Mucosa of rectum (tissue), 2 donors: ENCODE measurements at regions not wholly inside any gene's neighbourhood (a gene's known extent, or its start where the extent isn't known, plus 50 kb on each side); places are given as distances from the start of the nearest gene placed in this dataset.

Experiments
- H3K27ac ChIP-seq, 2 donors: one replicate each; pipeline ENCODE4 v1.7.0; 2013; ENCODE audit warnings: inconsistent platforms in 2 of 2, low read depth in 2 of 2, low read length in 2 of 2
- H3K27me3 ChIP-seq, 2 donors: one replicate each; pipeline ENCODE4 v1.7.0; 2013; ENCODE audit warnings: low read length in 2 of 2; ENCODE audit not compliant: control insufficient read depth in 2 of 2, insufficient read depth in 2 of 2
- H3K36me3 ChIP-seq, 2 donors: one replicate each; pipeline ENCODE4 v1.7.0; 2013; ENCODE audit warnings: low read length in 2 of 2; ENCODE audit not compliant: control insufficient read depth in 2 of 2, insufficient read depth in 2 of 2
- H3K4me1 ChIP-seq, 2 donors: one replicate each; pipeline ENCODE4 v1.7.0; 2013; ENCODE audit warnings: low read length in 2 of 2, mild to moderate bottlenecking in 1 of 2; ENCODE audit not compliant: control insufficient read depth in 2 of 2, insufficient read depth in 2 of 2
- H3K4me3 ChIP-seq, 2 donors: one replicate each; pipeline ENCODE4 v1.7.0; 2013; ENCODE audit warnings: low read length in 2 of 2
- H3K9ac ChIP-seq, 2 donors: one replicate each; pipeline ENCODE4 v1.7.0; 2013; ENCODE audit warnings: low read length in 2 of 2, low read depth in 1 of 2, mild to moderate bottlenecking in 1 of 2
- H3K9me3 ChIP-seq, 2 donors: one replicate each; pipeline ENCODE4 v1.7.0; 2013; ENCODE audit warnings: low read length in 2 of 2; ENCODE audit not compliant: control insufficient read depth in 2 of 2
- donor health status: healthy.
- donor health status: Normal muscosa, but diverticular disease.

DNA sequence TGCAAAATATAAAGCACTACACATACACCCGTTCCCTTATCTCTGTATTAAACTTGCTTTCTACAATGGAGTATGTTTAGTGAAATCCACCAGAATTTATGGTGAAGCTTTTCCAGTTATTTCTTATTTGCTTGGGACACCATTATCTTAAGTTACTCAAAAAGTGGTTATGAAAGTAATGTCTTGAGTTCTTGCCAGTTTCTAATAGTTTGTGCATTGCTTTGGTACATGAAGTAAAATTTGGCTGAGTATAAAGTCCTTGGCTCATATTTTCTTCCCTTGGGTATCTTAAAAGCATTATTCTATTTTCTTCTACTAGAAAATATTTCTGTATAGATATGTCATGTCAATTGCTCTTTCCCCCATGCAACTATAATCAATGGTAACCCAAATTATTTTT is 85.2 kb downstream of the POLR1F start:
- no peak overlapping the region for H3K4me3 ChIP-seq
- H3K27ac ChIP-seq: no peak overlapping the region
- no peaks in the 10 kb centered on the region for H3K36me3 ChIP-seq
- H3K9me3 ChIP-seq: peaks cover 0 to under 1% of the 10 kb centered on the region in 2 donors
- H3K27me3 ChIP-seq: no peaks in the 10 kb centered on the region
- H3K4me1 ChIP-seq: no peaks in the 10 kb centered on the region
- no peak overlapping the region for H3K9ac ChIP-seq

DNA sequence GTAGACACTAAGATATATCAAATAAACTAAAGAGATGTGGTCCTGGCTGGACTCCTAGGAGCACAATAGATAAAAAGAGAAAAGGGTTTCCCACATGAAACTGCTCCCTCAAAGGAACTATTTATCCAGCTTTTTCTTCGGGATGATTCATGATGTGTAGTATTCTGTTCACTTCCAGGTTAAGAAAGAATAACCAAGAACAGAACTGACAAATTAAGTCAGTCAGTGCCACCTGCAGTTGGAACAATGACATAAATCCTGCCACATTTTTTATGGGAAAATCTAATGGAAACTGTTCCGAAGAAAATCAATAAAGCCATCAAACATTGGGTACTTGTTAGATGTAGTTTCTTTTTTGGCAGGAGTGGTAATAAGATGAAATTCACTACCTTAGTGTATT is 87.1 kb downstream of the POLR1F start:
- Histone ChIP-seq H3K4me3 (no peak overlapping the region), H3K9me3 (no peaks in the 10 kb centered on the region), H3K4me1 (no peaks in the 10 kb centered on the region), H3K9ac (no peak overlapping the region), H3K27me3 (no peaks in the 10 kb centered on the region), H3K36me3 (no peaks in the 10 kb centered on the region), H3K27ac (no peak overlapping the region)

DNA sequence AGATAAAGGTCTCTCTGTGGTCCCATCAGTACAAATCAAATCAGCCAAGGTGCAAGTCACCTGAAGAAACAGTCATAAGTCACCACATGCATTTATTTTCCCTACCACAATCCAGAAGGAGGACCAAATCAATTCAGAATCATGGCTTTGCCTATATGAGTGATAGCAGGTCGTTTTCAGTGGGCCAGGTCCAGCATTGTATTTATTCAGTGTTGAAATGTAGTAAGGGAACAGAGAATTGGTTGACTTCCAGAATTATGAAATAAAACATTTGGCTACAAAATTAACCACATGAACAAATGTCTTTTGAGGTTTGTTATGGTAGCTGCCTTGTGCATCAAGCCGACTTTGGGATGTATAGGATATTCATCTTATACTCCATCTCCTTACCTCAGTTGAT is 88.4 kb downstream of the POLR1F start:
- Histone ChIP-seq H3K9ac (no peak overlapping the region), H3K4me1 (no peaks in the 10 kb centered on the region), H3K36me3 (no peaks in the 10 kb centered on the region), H3K9me3 (no peaks in the 10 kb centered on the region), H3K27ac (no peak overlapping the region), H3K4me3 (no peak overlapping the region), H3K27me3 (no peaks in the 10 kb centered on the region)

DNA sequence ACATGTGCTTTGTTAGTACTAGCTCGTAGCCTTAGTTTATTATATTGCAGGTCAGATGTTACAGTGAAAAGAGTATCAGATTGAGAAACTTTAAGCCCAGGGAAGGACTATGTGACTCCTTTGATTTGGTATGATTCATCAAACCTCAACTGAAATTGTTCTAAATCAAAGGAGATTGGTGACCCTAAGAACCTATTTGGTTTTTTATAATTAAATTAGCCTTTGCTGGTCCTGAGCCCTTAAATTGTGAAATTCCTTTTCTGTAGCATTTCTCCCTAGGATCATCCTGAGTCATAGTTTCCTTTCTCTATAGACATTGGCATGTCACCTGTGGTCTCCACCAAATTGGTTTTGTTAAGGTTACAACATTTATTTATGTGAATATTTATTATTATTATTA is 89.7 kb downstream of the POLR1F start:
- H3K27ac ChIP-seq: no peak overlapping the region

DNA sequence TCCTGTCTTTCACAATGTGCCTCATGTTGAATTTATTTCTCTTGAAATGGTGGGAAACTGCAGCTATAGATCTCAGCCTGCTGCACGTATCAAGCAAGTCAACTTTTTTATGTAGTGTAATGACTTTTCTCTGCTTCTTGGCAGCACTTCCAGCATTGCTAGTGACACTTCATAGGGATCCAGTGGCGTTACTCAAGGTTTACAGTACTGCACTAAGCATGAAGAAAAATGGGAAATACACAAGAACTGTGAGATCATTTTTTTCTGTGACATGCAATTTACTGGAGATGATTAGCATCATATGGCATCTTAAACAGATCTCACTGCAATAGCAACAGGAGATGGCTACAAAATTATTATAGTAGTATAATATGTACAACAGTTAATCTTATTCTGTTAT is 90.9 kb downstream of the POLR1F start:
- no peak overlapping the region for H3K27ac ChIP-seq
- H3K4me3 ChIP-seq: no peak overlapping the region
- no peaks in the 10 kb centered on the region for H3K27me3 ChIP-seq
- no peaks in the 10 kb centered on the region for H3K9me3 ChIP-seq
- H3K36me3 ChIP-seq: no peaks in the 10 kb centered on the region
- H3K9ac ChIP-seq: no peak overlapping the region
- no peaks in the 10 kb centered on the region for H3K4me1 ChIP-seq

More for the DNA sequence above, 89.7 kb downstream of the POLR1F start:
- Histone ChIP-seq H3K36me3 (no peaks in the 10 kb centered on the region), H3K27me3 (no peaks in the 10 kb centered on the region), H3K9me3 (no peaks in the 10 kb centered on the region), H3K4me3 (no peak overlapping the region), H3K9ac (no peak overlapping the region), H3K4me1 (no peaks in the 10 kb centered on the region)

DNA sequence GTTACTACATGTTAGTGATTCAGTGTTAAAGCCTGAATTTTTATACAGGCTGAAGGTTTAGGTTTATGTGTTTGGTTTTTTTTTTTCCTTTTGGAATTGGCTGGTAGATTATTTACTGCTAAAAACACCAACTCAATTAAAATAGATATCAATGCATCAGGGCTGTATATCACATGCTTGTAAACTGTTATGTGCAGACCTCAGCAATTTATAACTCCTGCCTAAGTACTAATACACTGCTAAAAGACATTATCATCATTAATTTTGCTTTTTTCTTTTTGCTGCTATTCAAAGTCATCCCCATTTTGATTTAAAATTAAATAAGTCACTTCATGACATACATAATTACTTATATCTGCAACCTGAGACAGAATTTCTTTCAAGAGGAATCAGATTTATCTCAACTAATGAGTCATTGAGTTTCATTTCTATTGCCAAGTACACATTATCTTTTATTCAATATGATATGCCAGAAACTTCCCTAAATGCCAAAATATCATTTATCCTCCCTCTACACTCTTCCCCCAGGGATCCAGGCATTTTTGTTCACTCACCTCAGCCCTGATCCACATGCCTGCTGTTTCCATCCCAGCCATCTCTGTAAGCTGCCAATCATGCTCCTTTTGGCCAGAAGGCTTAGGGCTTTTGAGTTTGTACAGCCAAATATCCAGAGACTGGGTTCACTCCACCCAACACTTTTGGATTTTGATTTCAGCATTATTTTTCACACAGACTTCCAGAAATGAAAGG is 98.5 kb downstream of the POLR1F start:
- H3K27me3 ChIP-seq: no peaks in the 10 kb centered on the region
- H3K9me3 ChIP-seq: no peaks in the 10 kb centered on the region
- no peaks in the 10 kb centered on the region for H3K36me3 ChIP-seq
- no peaks in the 10 kb centered on the region for H3K4me1 ChIP-seq
- H3K27ac ChIP-seq: no peak overlapping the region
- no peak overlapping the region for H3K9ac ChIP-seq
- no peak overlapping the region for H3K4me3 ChIP-seq

DNA sequence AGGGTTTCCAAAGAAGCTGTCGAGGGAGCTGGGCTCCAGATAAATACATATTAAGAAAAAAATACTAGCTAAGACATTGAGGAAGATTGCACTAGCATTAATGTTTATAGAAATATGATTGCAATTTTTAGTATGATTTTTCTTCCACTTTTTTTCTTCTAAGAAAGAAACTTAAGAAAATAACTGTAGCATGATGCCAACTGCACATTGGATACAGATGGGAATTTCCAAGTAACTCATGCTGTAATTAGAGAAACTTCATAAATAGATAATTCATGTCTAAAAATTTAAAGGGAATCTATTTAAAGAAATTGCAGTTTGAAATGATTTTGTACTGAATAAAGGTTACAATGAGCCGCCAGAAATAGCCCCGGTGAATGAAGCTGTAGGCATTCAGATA is 119.4 kb downstream of the POLR1F start:
- H3K27me3 ChIP-seq: no peaks in the 10 kb centered on the region
- H3K9ac ChIP-seq: no peak overlapping the region
- H3K4me3 ChIP-seq: no peak overlapping the region
- H3K9me3 ChIP-seq: no peaks in the 10 kb centered on the region
- H3K27ac ChIP-seq: no peak overlapping the region
- H3K4me1 ChIP-seq: no peaks in the 10 kb centered on the region
- H3K36me3 ChIP-seq: no peaks in the 10 kb centered on the region

DNA sequence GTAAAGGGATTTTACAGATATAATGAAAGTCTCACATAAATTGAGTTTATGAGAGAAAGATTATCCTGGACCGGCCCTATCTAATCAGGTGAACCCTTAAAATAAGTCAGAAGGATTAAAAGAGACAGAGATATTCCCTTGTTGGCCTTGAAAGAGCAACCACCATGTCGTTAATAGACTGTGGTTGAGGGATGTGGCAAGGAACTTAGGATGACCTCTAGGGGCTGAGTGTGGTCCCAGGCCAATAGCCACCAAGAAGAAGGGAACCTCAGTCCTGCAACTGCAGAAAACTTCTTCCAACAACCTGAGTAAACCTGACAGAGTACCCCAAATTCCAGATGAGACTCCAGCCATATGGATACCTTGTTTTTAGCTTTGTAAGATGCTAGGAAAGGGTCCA is 121.5 kb downstream of the POLR1F start:
- Histone ChIP-seq H3K9ac (no peak overlapping the region), H3K27me3 (no peaks in the 10 kb centered on the region), H3K36me3 (no peaks in the 10 kb centered on the region), H3K27ac (no peak overlapping the region), H3K4me3 (no peak overlapping the region), H3K4me1 (no peaks in the 10 kb centered on the region), H3K9me3 (no peaks in the 10 kb centered on the region)

DNA sequence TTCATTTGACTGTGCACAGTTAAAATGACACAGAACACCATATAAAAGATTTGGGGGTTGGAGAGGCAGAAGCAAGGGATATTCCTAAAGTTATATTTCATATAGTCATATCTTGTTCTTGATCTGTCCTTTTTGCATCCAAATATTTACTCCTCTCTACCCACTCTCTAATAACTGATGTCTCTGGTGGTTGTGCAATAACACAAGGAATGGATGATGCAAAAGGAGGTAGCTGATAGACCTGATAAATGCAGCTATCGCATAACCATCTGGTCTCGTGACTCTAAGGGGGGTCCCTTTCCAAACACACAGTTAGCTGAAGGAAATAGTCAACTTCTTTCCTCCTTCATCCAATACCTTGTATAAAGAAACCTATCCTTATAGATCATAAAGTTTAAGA is 123.1 kb downstream of the POLR1F start:
- H3K4me3 ChIP-seq: no peak overlapping the region
- H3K36me3 ChIP-seq: no peaks in the 10 kb centered on the region
- no peaks in the 10 kb centered on the region for H3K27me3 ChIP-seq
- no peak overlapping the region for H3K27ac ChIP-seq
- H3K4me1 ChIP-seq: no peaks in the 10 kb centered on the region
- H3K9me3 ChIP-seq: no peaks in the 10 kb centered on the region
- no peak overlapping the region for H3K9ac ChIP-seq

DNA sequence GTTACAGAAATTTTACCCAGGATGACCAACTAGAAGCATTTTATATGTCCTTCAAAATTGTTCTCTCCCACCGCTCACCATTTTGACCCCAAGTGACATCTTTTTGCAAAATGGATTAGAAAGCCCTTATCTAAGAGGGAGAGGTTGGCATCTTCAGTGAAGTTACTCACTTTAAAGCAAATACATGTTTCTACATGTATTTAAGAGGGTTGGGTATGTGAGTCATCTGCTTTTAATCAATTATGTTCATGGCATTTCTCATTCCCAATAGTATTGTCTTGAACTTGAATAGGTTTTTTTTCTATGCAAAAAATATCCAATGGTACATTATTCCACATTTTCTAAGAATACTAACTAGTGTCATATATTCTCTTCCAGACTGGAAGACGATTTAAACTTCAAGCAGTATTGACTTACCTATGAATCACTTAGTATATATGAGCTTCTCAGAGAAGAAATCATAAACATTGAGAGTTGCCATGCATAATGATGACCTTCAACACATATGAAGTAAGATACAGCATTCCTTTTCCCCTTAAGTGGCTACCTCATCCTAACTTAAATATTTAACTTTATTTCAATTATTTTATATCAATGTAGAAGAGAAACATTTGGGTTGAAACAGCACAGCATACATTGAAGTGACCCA is 132.8 kb downstream of the POLR1F start:
- Histone ChIP-seq H3K27me3 (no peaks in the 10 kb centered on the region), H3K9me3 (peaks cover 0 to 3% of the 10 kb centered on the region in 2 donors), H3K4me1 (no peaks in the 10 kb centered on the region), H3K27ac (no peak overlapping the region), H3K36me3 (no peaks in the 10 kb centered on the region), H3K4me3 (no peak overlapping the region), H3K9ac (no peak overlapping the region)
